ENCODE measurements at regions not wholly inside any gene's neighbourhood (a gene's known extent, or its start where the extent isn't known, plus 50 kb on each side); places are given as distances from the start of the nearest gene placed in this dataset.

DNA sequence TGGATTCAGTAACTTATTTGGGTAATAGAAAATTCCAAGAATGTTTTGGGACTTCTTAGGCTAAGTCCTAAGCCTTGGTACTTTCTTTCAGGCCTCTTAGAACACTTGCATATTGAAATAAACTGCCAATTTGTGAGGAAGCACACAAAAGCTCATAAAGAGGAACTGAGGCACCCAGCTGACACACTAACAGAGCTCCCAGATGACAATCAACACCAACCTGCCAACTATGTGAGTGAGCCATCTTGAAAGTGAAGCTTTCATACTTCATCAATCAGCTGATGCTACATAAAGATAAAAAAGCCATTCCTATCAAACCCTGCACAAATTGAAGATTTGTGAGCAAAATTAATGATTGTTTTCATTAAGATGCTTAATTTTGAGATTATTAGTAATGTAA, 832.5 kb upstream of the EPHA7 start:
- no peak for TF ChIP-seq EZH2phosphoT487 (IDR thresholded peaks at IDR 0.05)
- TF ChIP-seq, protein P1, sequence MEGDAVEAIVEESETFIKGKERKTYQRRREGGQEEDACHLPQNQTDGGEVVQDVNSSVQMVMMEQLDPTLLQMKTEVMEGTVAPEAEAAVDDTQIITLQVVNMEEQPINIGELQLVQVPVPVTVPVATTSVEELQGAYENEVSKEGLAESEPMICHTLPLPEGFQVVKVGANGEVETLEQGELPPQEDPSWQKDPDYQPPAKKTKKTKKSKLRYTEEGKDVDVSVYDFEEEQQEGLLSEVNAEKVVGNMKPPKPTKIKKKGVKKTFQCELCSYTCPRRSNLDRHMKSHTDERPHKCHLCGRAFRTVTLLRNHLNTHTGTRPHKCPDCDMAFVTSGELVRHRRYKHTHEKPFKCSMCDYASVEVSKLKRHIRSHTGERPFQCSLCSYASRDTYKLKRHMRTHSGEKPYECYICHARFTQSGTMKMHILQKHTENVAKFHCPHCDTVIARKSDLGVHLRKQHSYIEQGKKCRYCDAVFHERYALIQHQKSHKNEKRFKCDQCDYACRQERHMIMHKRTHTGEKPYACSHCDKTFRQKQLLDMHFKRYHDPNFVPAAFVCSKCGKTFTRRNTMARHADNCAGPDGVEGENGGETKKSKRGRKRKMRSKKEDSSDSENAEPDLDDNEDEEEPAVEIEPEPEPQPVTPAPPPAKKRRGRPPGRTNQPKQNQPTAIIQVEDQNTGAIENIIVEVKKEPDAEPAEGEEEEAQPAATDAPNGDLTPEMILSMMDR (IDR thresholded peaks at IDR 0.05), result no peak

Measured in neural progenitor cell (in vitro differentiated cells).